NCI-H1694 treated with DMSO at 0.1 percent for 48 hours (cell line): ENCODE measurements at regions not wholly inside any gene's neighbourhood (a gene's known extent, or its start where the extent isn't known, plus 50 kb on each side); places are given as distances from the start of the nearest gene placed in this dataset.
"Not testable (repeated sequence)": the region's sequence is repeated elsewhere in the genome, so short reads cannot be mapped to it uniquely, and the experiment has no call there.

Experiments
- DNase-seq: peaks from one replicate; lab custom pipeline; 2025; lab: John Stamatoyannopoulos, UW

- DNase-seq: no peak
Observed at GRCh38 chr12:91887957-91888356, 257.7 kb downstream of the BTG1 start.

- DNase-seq: no peak
Observed at GRCh38 chr12:91885851-91886731, 259.6 kb downstream of the BTG1 start.

- no peak for DNase-seq
Observed at GRCh38 chr12:91884230-91884629, 261.4 kb downstream of the BTG1 start.

- DNase-seq: no peak
Observed at GRCh38 chr12:91883811-91884210, 261.8 kb downstream of the BTG1 start.

- no peak for DNase-seq
Observed at GRCh38 chr12:91882910-91883309, 262.7 kb downstream of the BTG1 start.

- DNase-seq: no peak
Observed at GRCh38 chr12:91880528-91880927, 265.1 kb downstream of the BTG1 start.

- DNase-seq: no peak
Observed at GRCh38 chr12:91877456-91878235, 268.0 kb downstream of the BTG1 start.

- DNase-seq: no peak
Observed at GRCh38 chr12:91877022-91877421, 268.6 kb downstream of the BTG1 start.

GRCh38 chr12:91875671-91876070 is 270.0 kb downstream of the BTG1 start:
- not testable (repeated sequence) for DNase-seq

GRCh38 chr12:91874086-91874865 is 271.4 kb downstream of the BTG1 start:
- no peak for DNase-seq

GRCh38 chr12:91871751-91872150 is 273.9 kb downstream of the BTG1 start:
- no peak for DNase-seq

- no peak for DNase-seq
Observed at GRCh38 chr12:91870872-91871707, 274.6 kb downstream of the BTG1 start.

GRCh38 chr12:91868054-91868453 is 277.6 kb downstream of the BTG1 start:
- DNase-seq: no peak

- no peak for DNase-seq
Observed at GRCh38 chr12:91866566-91866965, 279.1 kb downstream of the BTG1 start.

- no peak for DNase-seq
Observed at GRCh38 chr12:91863702-91864101, 281.9 kb downstream of the BTG1 start.

- no peak for DNase-seq
Observed at GRCh38 chr12:91861554-91861953, 284.1 kb downstream of the BTG1 start.

GRCh38 chr12:91859347-91859746 is 286.3 kb downstream of the BTG1 start:
- DNase-seq: no peak

- DNase-seq: no peak
Observed at GRCh38 chr12:91857813-91858542, 287.7 kb downstream of the BTG1 start.

- no peak for DNase-seq
Observed at GRCh38 chr12:91854725-91855124, 290.9 kb downstream of the BTG1 start.

- DNase-seq: no peak
Observed at GRCh38 chr12:91853350-91854127, 292.1 kb downstream of the BTG1 start.
